K562 (cell line): ENCODE measurements at regions not wholly inside any gene's neighbourhood (a gene's known extent, or its start where the extent isn't known, plus 50 kb on each side); places are given as distances from the start of the nearest gene placed in this dataset.
A peak's percentile ranks its signal among the peaks of the same experiment; 100 is the strongest.

Source experiments
- ATAC-seq: fragments of 200-7000 bp; cut with Tn5 transposase; 3 replicates; pipeline ENCODE4 v1.9.1; 2020; ENCODE audit warnings: moderate library complexity
- BruUV-seq: library from RNA; stranded (reverse); fragments of 400-500 nt; replicated peaks from 2 replicates; lab custom pipeline; 2021; lab: Mats Ljungman, UMichigan
- CTCF ChIA-PET: fragments of 300-600 bp; formaldehyde crosslinking; extraction: SDS; loops from one replicate; lab custom pipeline; 2021; ENCODE audit warnings: low intra/inter-chr PET ratio; lab: Yijun Ruan, JAX
- POLR2A ChIA-PET: fragments of 300-600, 350-650 bp; sonication (Branson Sonifier 250); formaldehyde crosslinking; extraction: SDS; loops from one replicate; lab custom pipeline; 2021; ENCODE audit warnings: antibody characterized with exemption, inconsistent platforms; lab: Yijun Ruan, JAX
- DNase-seq, 4 experiments: peaks; one replicate each; pipeline versions ENCODE4 v3.0.0 to v3.0.0-alpha.2; 2011 to 2018; ENCODE audit warnings: low spot score in 3 of 4, mixed read lengths in 3 of 4; ENCODE audit errors: extremely low read depth in 1 of 4
- FAIRE-seq: peaks from 2 replicates; lab custom pipeline; 2011; peaks lifted over from hg19 to GRCh38; lab: Jason Lieb, UNC
- H2AFZ ChIP-seq: 2 replicates; pipeline ENCODE4 v1.6.0; 2011; ENCODE audit warnings: low read depth, low read length, control low read depth, inconsistent platforms
- H3K27ac ChIP-seq: fragments of 200-600 bp; 3 replicates; pipeline ENCODE4 v1.8.0; 2011; ENCODE audit warnings: low read depth, mild to moderate bottlenecking, control low read depth, inconsistent platforms, low read length, moderate library complexity, mixed read lengths; ENCODE audit errors: extremely low read depth
- H3K27me3 ChIP-seq, 2 experiments: fragments of 300-600 bp in 1 of 2; 2 replicates in 1 of 2; 3 replicates in 1 of 2; pipeline versions ENCODE4 v1.6.0 to v1.8.0; 2011; ENCODE audit warnings: inconsistent platforms in 2 of 2, low read length in 2 of 2, mild to moderate bottlenecking in 1 of 2, mixed read lengths in 1 of 2, moderate library complexity in 1 of 2; ENCODE audit not compliant: control insufficient read depth in 2 of 2, insufficient read depth in 2 of 2
- H3K36me3 ChIP-seq: fragments of 300-600 bp; 3 replicates; pipeline ENCODE4 v1.8.0; 2011; ENCODE audit warnings: mild to moderate bottlenecking, low read length, inconsistent platforms; ENCODE audit not compliant: control insufficient read depth, insufficient read depth
- H3K4me1 ChIP-seq, 2 experiments: fragments of 200-600 bp in 1 of 2; replicated peaks in 1 of 2; 2 replicates in 1 of 2; 3 replicates in 1 of 2; pipeline versions ENCODE4 v1.5.1 to v1.8.0; 2011; ENCODE audit warnings: inconsistent platforms in 2 of 2, low read length in 2 of 2, mild to moderate bottlenecking in 1 of 2, mixed read lengths in 1 of 2, moderate library complexity in 1 of 2; ENCODE audit not compliant: control insufficient read depth in 2 of 2, insufficient read depth in 2 of 2
- H3K4me2 ChIP-seq: 2 replicates; pipeline ENCODE4 v1.6.1; 2011; ENCODE audit warnings: low read length, control low read depth, inconsistent platforms, mixed read lengths; ENCODE audit not compliant: insufficient read depth
- H3K4me3 ChIP-seq: fragments of 200-600 bp; sonication (generic), shearing (Covaris generic); 2 replicates; pipeline ENCODE4 v1.5.1; 2016; ENCODE audit warnings: control low read depth, inconsistent platforms
- H3K79me2 ChIP-seq: fragments of 200-600 bp; 3 replicates; pipeline ENCODE4 v1.8.0; 2011; ENCODE audit warnings: low read length, inconsistent platforms; ENCODE audit not compliant: control insufficient read depth, insufficient read depth
- H3K9ac ChIP-seq, 2 experiments: 2 replicates each; pipeline versions ENCODE4 v1.6.0 to v1.6.1; 2011; ENCODE audit warnings: low read depth in 2 of 2, low read length in 2 of 2, control low read depth in 1 of 2, inconsistent platforms in 1 of 2, mild to moderate bottlenecking in 1 of 2, mixed read lengths in 1 of 2; ENCODE audit not compliant: insufficient read depth in 1 of 2
- H3K9me1 ChIP-seq: one replicate; pipeline ENCODE4 v1.6.0; 2011; ENCODE audit warnings: inconsistent platforms, mild to moderate bottlenecking, low read length, moderate library complexity; ENCODE audit not compliant: control insufficient read depth, insufficient read depth
- H3K9me3 ChIP-seq: replicated peaks from 2 replicates; pipeline ENCODE4 v1.5.1; 2011; ENCODE audit warnings: low read depth, low read length, inconsistent platforms; ENCODE audit not compliant: control insufficient read depth, insufficient read depth
- H4K20me1 ChIP-seq: replicated peaks from 2 replicates; pipeline ENCODE4 v1.6.1; 2011; ENCODE audit warnings: low read length, inconsistent platforms, mixed read lengths; ENCODE audit not compliant: control insufficient read depth, insufficient read depth
- RAD21 ChIP-seq, 2 experiments: fragments of 250-450 bp in 1 of 2; fragments of 450-650 bp in 1 of 2; sonication (Bioruptor Pico) in 1 of 2; formaldehyde crosslinking in 1 of 2; IDR thresholded peaks in 1 of 2; conservative IDR thresholded peaks in 1 of 2; 2 replicates each; pipeline versions ENCODE4 v1.4.0 to v1.8.0; 2020 to 2022; ENCODE audit warnings: mild to moderate bottlenecking in 2 of 2, moderate library complexity in 1 of 2
- REST ChIP-seq, 2 experiments: fragments of 450-650 bp; formaldehyde crosslinking in 1 of 2; IDR thresholded peaks; 2 replicates each; pipeline versions ENCODE4 v1.4.0 to v1.6.1; 2014 to 2020; ENCODE audit warnings: mild to moderate bottlenecking in 2 of 2, borderline replicate concordance in 1 of 2, low read depth in 1 of 2
- STAT6 ChIP-seq: sonication (generic); formaldehyde crosslinking; IDR thresholded peaks from 2 replicates; pipeline ENCODE4 v1.8.1; 2023; ENCODE audit warnings: mild to moderate bottlenecking, missing genetic modification reagents
- ZNF274 ChIP-seq: IDR thresholded peaks from 2 replicates; pipeline ENCODE4 v1.6.1; 2011; ENCODE audit warnings: low read depth, mild to moderate bottlenecking, low read length, moderate library complexity, borderline replicate concordance
- WGBS: fragments of 100-300 bp; shearing (Covaris generic); methylation state at CpG from one replicate; pipeline ENCODE4 v1.1.6; 2016; ENCODE audit warnings: low coverage, mixed read lengths; ENCODE audit not compliant: insufficient coverage; ENCODE audit errors: missing lambda C conversion rate; 5-methylcytosine and 5-hydroxymethylcytosine counted together
- in situ Hi-C: fragments of 300-500 bp; cut with MboI; formaldehyde crosslinking; loops from 4 replicates; pipeline ENCODE4 v1.15.0; 2018; ENCODE audit warnings: inconsistent platforms, mixed read lengths
- intact Hi-C: fragments of 100-400 bp; cut with micrococcal nuclease; formaldehyde crosslinking; loops from 2 replicates; pipeline ENCODE4 v1.14.2; 2022

- TF ChIP-seq ZNF274: no peak
Measured at GRCh38 chr2:16282511-16282910, 342.2 kb downstream of the MYCN start (continued).

- Histone ChIP-seq H3K27me3 (peaks cover 5 to 20% of the 10 kb centered on the region in 2 experiments; a peak in 2 of 5 replicates), H3K9me1 (no peaks in the 10 kb centered on the region), H3K9me3 (no peaks in the 10 kb centered on the region), H3K27ac (no peak overlapping the region), H3K9ac (no peak overlapping the region; a peak in 1 of 4 replicates), H3K79me2 (no peaks in the 10 kb centered on the region), H3K4me3 (no peak overlapping the region), H4K20me1 (no peaks in the 10 kb centered on the region), H3K4me2 (no peak overlapping the region), H3K36me3 (no peaks in the 10 kb centered on the region), H2AFZ (no peak overlapping the region), H3K4me1 (no peaks in the 10 kb centered on the region)
- BruUV-seq: no TSS peak
- intact Hi-C loops (loop anchor here (2.0 to 5.0 kb wide), 2 partner anchors 343 to 644 kb away; no protein-coding TSS in a partner anchor), in situ Hi-C loops (no loop called here)
- ATAC-seq: peak; percentile 96
- FAIRE-seq: peak; percentile 40
- POLR2A ChIA-PET: no interaction called here
- CTCF ChIA-PET: interaction anchor here (2.0 kb wide), 1 partner anchor 342 kb away, joined by 7 read pairs; no protein-coding TSS in a partner anchor
- 4% methylated on average over 20 of the region's 20 CpGs for WGBS
- DNase-seq: peak; percentile 27 to 42 (median 40)
- peak; percentile 36 to 57; a peak in 3 of 4 replicates for TF ChIP-seq RAD21 (CRISPR knock-in tag; conservative IDR thresholded peaks at IDR 0.05 in 1 of 2, IDR thresholded peaks at IDR 0.05 in 1 of 2)
- no peak for TF ChIP-seq STAT6
- peak; percentile 35; the same call in 1 of the 2 replicates for TF ChIP-seq REST (IDR thresholded peaks at IDR 0.05; ENCODE audit: borderline replicate concordance)
- TF ChIP-seq REST (CRISPR knock-in tag; IDR thresholded peaks at IDR 0.05; ENCODE audit: low read depth): no peak
Measured at GRCh38 chr2:16281451-16282335, 341.3 kb downstream of the MYCN start.
